Neural progenitor cell (in vitro differentiated cells): ENCODE measurements at regions not wholly inside any gene's neighbourhood (a gene's known extent, or its start where the extent isn't known, plus 50 kb on each side); places are given as distances from the start of the nearest gene placed in this dataset.

ENCODE experiments used
- DNase-seq: peaks from one replicate; pipeline ENCODE4 v3.0.0-alpha.2; 2016; ENCODE audit warnings: low spot score
- H2AFZ ChIP-seq: fragments of 200-600 bp; sonication (generic); replicated peaks from 2 replicates; pipeline ENCODE4 v1.6.1; 2016; ENCODE audit warnings: antibody characterized with exemption
- H3F3A ChIP-seq: fragments of 200-600 bp; sonication (generic); 2 replicates; pipeline ENCODE4 v1.6.1; 2016; ENCODE audit warnings: antibody characterized with exemption, low read depth
- H3K27ac ChIP-seq: fragments of 200-600 bp; sonication (generic); 2 replicates; pipeline ENCODE4 v1.5.1; 2016; ENCODE audit warnings: mild to moderate bottlenecking
- H3K27me3 ChIP-seq: fragments of 200-600 bp; sonication (generic); 2 replicates; pipeline ENCODE4 v1.6.1; 2016; ENCODE audit warnings: mild to moderate bottlenecking, moderate library complexity
- H3K36me3 ChIP-seq: fragments of 200-600 bp; sonication (generic); 2 replicates; pipeline ENCODE4 v1.5.1; 2016
- H3K4me1 ChIP-seq: fragments of 200-600 bp; sonication (generic); 2 replicates; pipeline ENCODE4 v1.6.1; 2016; ENCODE audit warnings: mixed run types
- H3K4me2 ChIP-seq: fragments of 200-600 bp; sonication (generic); 2 replicates; pipeline ENCODE4 v1.6.1; 2016
- H3K4me3 ChIP-seq: fragments of 200-600 bp; sonication (generic); 2 replicates; pipeline ENCODE4 v1.5.1; 2016
- H3K79me2 ChIP-seq: fragments of 200-600 bp; sonication (generic); 2 replicates; pipeline ENCODE4 v1.6.1; 2016; ENCODE audit warnings: low read depth
- H3K9ac ChIP-seq: fragments of 200-600 bp; sonication (generic); 2 replicates; pipeline ENCODE4 v1.6.1; 2016
- H3K9me3 ChIP-seq: fragments of 200-600 bp; sonication (generic); 2 replicates; pipeline ENCODE4 v1.5.1; 2016; ENCODE audit warnings: low read depth
- H4K20me1 ChIP-seq: fragments of 200-600 bp; sonication (generic); 2 replicates; pipeline ENCODE4 v1.6.1; 2016; ENCODE audit warnings: low read depth
- H3K27ac Mint-ChIP-seq: 3 replicates; pipeline ENCODE4 v1.8.0; 2021; ENCODE audit warnings: mixed read lengths
- H3K27me3 Mint-ChIP-seq: 2 replicates; pipeline ENCODE4 v1.8.0; 2022; ENCODE audit warnings: low read depth, mild to moderate bottlenecking, inconsistent platforms, moderate library complexity, mixed read lengths; ENCODE audit not compliant: insufficient read depth
- H3K36me3 Mint-ChIP-seq: 3 replicates; pipeline ENCODE4 v1.8.0; 2021; ENCODE audit warnings: mixed read lengths
- H3K4me1 Mint-ChIP-seq: 3 replicates; pipeline ENCODE4 v1.8.0; 2021; ENCODE audit warnings: mixed read lengths
- H3K4me3 Mint-ChIP-seq: 3 replicates; pipeline ENCODE4 v1.8.0; 2021; ENCODE audit warnings: mild to moderate bottlenecking, moderate library complexity, mixed read lengths
- H3K9me3 Mint-ChIP-seq: 3 replicates; pipeline ENCODE4 v1.8.0; 2020; ENCODE audit warnings: mixed read lengths
- EZH2 ChIP-seq: fragments of 200-600 bp; sonication (generic); IDR thresholded peaks from 2 replicates; pipeline ENCODE4 v1.6.1; 2017; ENCODE audit warnings: antibody characterized with exemption, mild to moderate bottlenecking, moderate library complexity
- EZH2phosphoT487 ChIP-seq: fragments of 200-600 bp; sonication (generic); IDR thresholded peaks from 2 replicates; pipeline ENCODE4 v1.6.1; 2017; ENCODE audit warnings: antibody characterized with exemption
- TF ChIP-seq, protein P1 (sequence below): fragments of 200-600 bp; sonication (generic); IDR thresholded peaks from 2 replicates; pipeline ENCODE4 v1.5.1; 2017; ENCODE audit warnings: antibody characterized with exemption, mild to moderate bottlenecking

DNA sequence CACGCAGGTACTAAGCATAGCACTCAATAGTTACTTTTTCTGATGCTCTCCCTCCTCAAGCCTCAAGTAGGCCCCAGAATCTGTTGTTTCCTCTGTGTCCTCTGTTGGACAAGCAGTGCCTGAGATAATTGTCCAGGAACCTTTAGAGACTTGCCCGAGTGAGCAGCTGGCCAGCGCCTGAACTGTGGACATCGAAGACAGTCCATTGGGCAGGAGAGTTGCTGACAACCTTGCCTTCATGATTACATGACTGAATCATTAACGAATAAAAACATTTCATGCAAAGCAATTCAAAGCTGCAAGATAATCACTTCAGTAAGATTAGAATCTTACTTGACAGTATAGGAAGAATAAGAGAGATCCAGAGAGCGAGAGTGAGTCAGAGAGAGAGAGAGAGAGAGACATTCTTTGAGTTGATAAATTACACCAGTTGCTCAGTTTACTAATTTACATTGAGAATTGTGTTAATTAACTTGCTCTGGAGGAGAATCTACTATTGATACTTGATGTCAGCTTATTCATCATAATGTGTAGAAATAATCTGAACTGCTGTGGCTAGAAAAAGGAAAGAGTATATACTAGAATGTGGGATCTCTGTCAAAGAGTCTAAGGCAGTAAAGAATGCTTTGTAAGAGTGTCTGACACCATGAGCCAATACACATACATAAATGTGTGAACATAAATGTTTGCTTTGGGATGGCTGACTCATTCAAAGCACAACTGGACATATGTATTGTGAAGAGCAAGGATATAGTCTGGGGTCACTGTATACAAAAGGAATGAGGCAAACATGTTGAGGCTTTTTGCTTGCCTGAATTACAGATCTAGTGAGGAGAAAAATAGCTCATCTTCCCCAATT is 216.0 kb downstream of the ZNF326 start:
- no peaks in the 10 kb centered on the region for H3K79me2 ChIP-seq
- no peaks in the 10 kb centered on the region for H3K36me3 ChIP-seq
- H3K27me3 ChIP-seq: no peaks in the 10 kb centered on the region
- Mint-ChIP-seq H3K27me3 (no peaks in the 10 kb centered on the region), H3K27ac (no peak overlapping the region), H3K36me3 (no peaks in the 10 kb centered on the region), H3K4me3 (no peak overlapping the region), H3K4me1 (no peaks in the 10 kb centered on the region), H3K9me3 (no peaks in the 10 kb centered on the region)
- no peak overlapping the region for H3K27ac ChIP-seq
- H4K20me1 ChIP-seq: no peaks in the 10 kb centered on the region
- H3F3A ChIP-seq: no peaks in the 10 kb centered on the region
- no peak overlapping the region for H2AFZ ChIP-seq
- H3K9ac ChIP-seq: no peak overlapping the region
- H3K4me3 ChIP-seq: no peak overlapping the region
- peaks cover 3% of the 10 kb centered on the region for H3K4me1 ChIP-seq
- H3K4me2 ChIP-seq: no peak overlapping the region
- no peaks in the 10 kb centered on the region for H3K9me3 ChIP-seq
- DNase-seq: no peak
- no peak for TF ChIP-seq EZH2phosphoT487
- TF ChIP-seq EZH2: no peak

DNA sequence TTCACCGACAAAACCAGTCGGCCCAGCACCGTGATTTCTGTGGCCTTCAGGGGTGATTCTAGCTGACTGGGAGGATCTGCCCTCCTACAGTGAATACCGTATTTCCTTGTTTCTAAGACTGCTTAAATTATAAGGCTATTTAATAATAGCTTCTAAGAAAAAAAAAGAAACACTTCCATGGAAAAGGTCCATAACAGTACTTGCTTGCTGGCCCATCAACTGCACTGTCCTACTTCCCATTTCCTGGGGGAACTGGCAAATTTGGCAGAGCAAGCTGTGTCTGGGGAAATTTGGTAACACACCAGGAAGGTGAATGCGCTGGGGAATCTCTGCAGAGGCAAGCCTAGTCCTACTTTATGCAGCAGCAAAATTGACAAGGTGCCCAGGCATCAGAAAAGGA is 214.0 kb downstream of the ZNF326 start:
- H4K20me1 ChIP-seq: no peaks in the 10 kb centered on the region
- H3K27me3 ChIP-seq: no peaks in the 10 kb centered on the region
- TF ChIP-seq EZH2phosphoT487: no peak
- TF ChIP-seq, protein P1, sequence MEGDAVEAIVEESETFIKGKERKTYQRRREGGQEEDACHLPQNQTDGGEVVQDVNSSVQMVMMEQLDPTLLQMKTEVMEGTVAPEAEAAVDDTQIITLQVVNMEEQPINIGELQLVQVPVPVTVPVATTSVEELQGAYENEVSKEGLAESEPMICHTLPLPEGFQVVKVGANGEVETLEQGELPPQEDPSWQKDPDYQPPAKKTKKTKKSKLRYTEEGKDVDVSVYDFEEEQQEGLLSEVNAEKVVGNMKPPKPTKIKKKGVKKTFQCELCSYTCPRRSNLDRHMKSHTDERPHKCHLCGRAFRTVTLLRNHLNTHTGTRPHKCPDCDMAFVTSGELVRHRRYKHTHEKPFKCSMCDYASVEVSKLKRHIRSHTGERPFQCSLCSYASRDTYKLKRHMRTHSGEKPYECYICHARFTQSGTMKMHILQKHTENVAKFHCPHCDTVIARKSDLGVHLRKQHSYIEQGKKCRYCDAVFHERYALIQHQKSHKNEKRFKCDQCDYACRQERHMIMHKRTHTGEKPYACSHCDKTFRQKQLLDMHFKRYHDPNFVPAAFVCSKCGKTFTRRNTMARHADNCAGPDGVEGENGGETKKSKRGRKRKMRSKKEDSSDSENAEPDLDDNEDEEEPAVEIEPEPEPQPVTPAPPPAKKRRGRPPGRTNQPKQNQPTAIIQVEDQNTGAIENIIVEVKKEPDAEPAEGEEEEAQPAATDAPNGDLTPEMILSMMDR: no peak
- no peak for TF ChIP-seq EZH2
- no peak overlapping the region for H3K27ac ChIP-seq
- DNase-seq: no peak
- no peak overlapping the region for H3K4me3 Mint-ChIP-seq
- no peak overlapping the region for H3K4me3 ChIP-seq
- H3K9ac ChIP-seq: no peak overlapping the region
- H3F3A ChIP-seq: no peaks in the 10 kb centered on the region
- no peaks in the 10 kb centered on the region for H3K27me3 Mint-ChIP-seq
- no peaks in the 10 kb centered on the region for H3K9me3 Mint-ChIP-seq
- no peaks in the 10 kb centered on the region for H3K36me3 ChIP-seq
- no peaks in the 10 kb centered on the region for H3K36me3 Mint-ChIP-seq
- peaks cover 6% of the 10 kb centered on the region for H3K4me1 ChIP-seq
- H3K4me2 ChIP-seq: no peak overlapping the region
- no peak overlapping the region for H3K27ac Mint-ChIP-seq
- H2AFZ ChIP-seq: no peak overlapping the region
- no peaks in the 10 kb centered on the region for H3K4me1 Mint-ChIP-seq
- H3K79me2 ChIP-seq: no peaks in the 10 kb centered on the region
- H3K9me3 ChIP-seq: no peaks in the 10 kb centered on the region

DNA sequence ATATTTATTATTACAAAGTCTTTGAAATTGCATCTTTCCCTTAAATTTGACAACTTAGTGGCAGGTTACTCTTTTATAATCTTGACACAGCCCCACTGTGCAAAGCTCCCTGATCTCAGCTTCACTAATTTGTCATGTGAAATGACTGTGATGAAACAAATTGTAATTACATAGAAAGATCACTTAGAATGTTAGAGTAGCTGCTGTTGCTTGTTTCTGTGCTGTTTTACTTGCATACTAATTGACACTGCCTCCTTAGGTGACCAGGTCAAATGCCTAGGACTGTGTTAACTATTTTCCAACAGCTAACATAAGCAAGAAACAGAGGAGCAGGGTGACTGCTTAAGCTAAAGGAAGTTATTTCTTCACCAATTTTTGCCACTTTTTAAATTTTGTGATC is 211.3 kb downstream of the ZNF326 start:
- H3K9me3 ChIP-seq: no peaks in the 10 kb centered on the region
- peaks cover 8% of the 10 kb centered on the region for H3K4me1 Mint-ChIP-seq
- H3K27ac Mint-ChIP-seq: no peak overlapping the region
- H3K9ac ChIP-seq: no peak overlapping the region
- H3K4me3 ChIP-seq: no peak overlapping the region
- H4K20me1 ChIP-seq: no peaks in the 10 kb centered on the region
- no peaks in the 10 kb centered on the region for H3K79me2 ChIP-seq
- no peaks in the 10 kb centered on the region for H3K27me3 Mint-ChIP-seq
- H3K36me3 Mint-ChIP-seq: no peaks in the 10 kb centered on the region
- TF ChIP-seq EZH2phosphoT487: no peak
- TF ChIP-seq, protein P1: no peak
- no peak for TF ChIP-seq EZH2
- H3K36me3 ChIP-seq: no peaks in the 10 kb centered on the region
- H3F3A ChIP-seq: no peaks in the 10 kb centered on the region
- H3K4me1 ChIP-seq: peaks cover 20% of the 10 kb centered on the region
- H3K9me3 Mint-ChIP-seq: no peaks in the 10 kb centered on the region
- H3K27ac ChIP-seq: no peak overlapping the region
- no peaks in the 10 kb centered on the region for H3K27me3 ChIP-seq
- no peak overlapping the region for H3K4me2 ChIP-seq
- no peak for DNase-seq
- no peak overlapping the region for H3K4me3 Mint-ChIP-seq
- no peak overlapping the region for H2AFZ ChIP-seq

DNA sequence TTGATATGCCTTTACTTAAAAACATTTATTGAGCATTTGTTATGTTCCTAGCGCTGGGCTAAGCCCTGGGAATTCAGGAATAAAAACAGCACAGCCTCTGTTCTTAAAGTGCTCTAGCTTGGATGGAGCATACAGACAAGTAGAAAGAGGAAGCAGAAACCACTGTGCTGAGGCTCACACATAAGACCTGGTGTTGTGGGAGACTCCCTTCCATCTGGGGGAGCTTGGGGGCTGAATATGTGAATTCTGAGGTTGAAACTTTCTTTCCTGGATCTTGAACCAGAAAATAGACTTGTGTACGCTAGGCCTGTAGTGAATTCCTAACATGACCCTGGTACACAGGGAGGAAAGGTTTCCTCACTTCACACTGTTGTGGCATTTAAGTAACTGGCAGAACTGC is 209.9 kb downstream of the ZNF326 start:
- H3F3A ChIP-seq: peaks cover 4% of the 10 kb centered on the region
- no peak for DNase-seq

More for the DNA sequence above, 209.9 kb downstream of the ZNF326 start:
- TF ChIP-seq EZH2phosphoT487 (no peak), EZH2 (no peak)
- TF ChIP-seq, protein P1: no peak
- no peak overlapping the region for H2AFZ ChIP-seq
- H3K4me2 ChIP-seq: no peak overlapping the region
- Mint-ChIP-seq H3K27me3 (no peaks in the 10 kb centered on the region), H3K4me3 (no peak overlapping the region), H3K9me3 (no peaks in the 10 kb centered on the region), H3K4me1 (peaks cover 14% of the 10 kb centered on the region), H3K36me3 (no peaks in the 10 kb centered on the region), H3K27ac (no peak overlapping the region)
- no peak overlapping the region for H3K9ac ChIP-seq
- no peaks in the 10 kb centered on the region for H3K79me2 ChIP-seq
- peaks cover 33% of the 10 kb centered on the region for H3K4me1 ChIP-seq
- no peak overlapping the region for H3K4me3 ChIP-seq
- H3K36me3 ChIP-seq: no peaks in the 10 kb centered on the region
- H4K20me1 ChIP-seq: no peaks in the 10 kb centered on the region
- H3K9me3 ChIP-seq: no peaks in the 10 kb centered on the region
- H3K27ac ChIP-seq: no peak overlapping the region
- H3K27me3 ChIP-seq: peaks cover 6% of the 10 kb centered on the region
